ENCODE measurements at regions not wholly inside any gene's neighbourhood (a gene's known extent, or its start where the extent isn't known, plus 50 kb on each side); places are given as distances from the start of the nearest gene placed in this dataset.

GRCh38 chr3:117587416-117587815 lies 877.8 kb downstream of the TUSC7 start:
- TF ChIP-seq EP300 (IDR thresholded peaks at IDR 0.05) (no peak), CTCF (IDR thresholded peaks at IDR 0.05) (no peak), POLR2AphosphoS5 (IDR thresholded peaks at IDR 0.05) (no peak), POLR2A (IDR thresholded peaks at IDR 0.05) (no peak)
- intact Hi-C loops (cut with DNase I; ENCODE audit: low total_unique reads): no loop called here
- H3K27me3 ChIP-seq: no peaks in the 10 kb centered on the region
- H3K36me3 ChIP-seq: no peaks in the 10 kb centered on the region
- 75 to 96% (median 88%) methylated on average over 2 of the region's 2 CpGs for WGBS, 5 donors
- no peaks in the 10 kb centered on the region for H3K4me1 ChIP-seq
- H3K4me3 ChIP-seq: no peak overlapping the region
- no peak for DNase-seq
- no peaks in the 10 kb centered on the region for H3K9me3 ChIP-seq
- H3K27ac ChIP-seq: no peak overlapping the region

DNA sequence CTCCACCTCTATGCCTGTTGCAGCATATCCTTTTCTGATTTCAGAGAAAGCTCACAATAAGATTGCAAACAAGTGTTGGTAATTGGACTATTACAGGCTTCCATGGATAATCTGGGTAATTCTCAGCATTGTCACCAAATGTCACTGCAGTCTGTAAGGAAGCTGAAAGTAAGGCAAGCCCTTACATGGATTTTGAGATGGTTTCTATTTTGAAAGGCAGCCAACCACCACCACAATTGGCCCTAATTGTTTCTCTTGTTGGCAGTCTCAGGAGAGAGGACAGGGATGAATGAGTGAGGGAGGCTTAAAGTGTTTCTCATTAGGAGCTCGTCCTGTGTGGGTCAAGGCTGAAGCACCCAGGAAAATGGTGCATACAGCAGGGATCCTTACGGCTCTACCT lies 879.9 kb downstream of the TUSC7 start:
- Histone ChIP-seq H3K9me3 (no peaks in the 10 kb centered on the region), H3K36me3 (no peaks in the 10 kb centered on the region), H3K27me3 (no peaks in the 10 kb centered on the region), H3K4me3 (no peak overlapping the region), H3K27ac (no peak overlapping the region), H3K4me1 (no peaks in the 10 kb centered on the region)
- 69 to 88% (median 83%) methylated on average over 2 of the region's 2 CpGs for WGBS, 5 donors
- peak in 1 of 2 donors; percentile 30 for DNase-seq
- intact Hi-C loops (cut with DNase I; ENCODE audit: low total_unique reads): no loop called here
- TF ChIP-seq POLR2AphosphoS5 (IDR thresholded peaks at IDR 0.05): no peak
- no peak for TF ChIP-seq EP300 (IDR thresholded peaks at IDR 0.05)
- TF ChIP-seq POLR2A (IDR thresholded peaks at IDR 0.05): no peak
- TF ChIP-seq CTCF (IDR thresholded peaks at IDR 0.05): no peak

DNA sequence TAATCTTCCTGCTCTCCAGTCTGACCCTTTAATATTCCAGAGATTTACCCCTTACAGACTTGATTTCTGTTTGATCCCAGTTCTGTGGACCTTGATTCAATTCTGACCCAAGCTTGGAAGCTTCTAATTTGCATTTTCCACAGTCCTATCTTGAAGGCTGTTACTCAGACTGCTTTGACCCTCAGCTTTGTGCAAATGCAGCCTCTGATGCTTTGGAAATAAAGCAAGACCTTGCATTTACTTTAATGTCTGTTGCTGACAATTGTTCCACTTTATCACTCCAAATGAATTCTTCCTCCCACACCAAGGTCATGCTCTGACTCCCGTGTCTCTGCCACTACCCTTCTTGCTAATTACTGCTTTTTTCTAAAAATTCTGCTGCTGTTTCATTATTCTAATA lies 886.0 kb downstream of the TUSC7 start:
- no peak for TF ChIP-seq CTCF (IDR thresholded peaks at IDR 0.05)
- no peak for TF ChIP-seq POLR2A (IDR thresholded peaks at IDR 0.05)
- TF ChIP-seq POLR2AphosphoS5 (IDR thresholded peaks at IDR 0.05): no peak
- TF ChIP-seq EP300 (IDR thresholded peaks at IDR 0.05): no peak
- H3K4me3 ChIP-seq: no peak overlapping the region
- H3K4me1 ChIP-seq: no peaks in the 10 kb centered on the region
- intact Hi-C loops (cut with DNase I; ENCODE audit: low total_unique reads): no loop called here
- H3K9me3 ChIP-seq: no peaks in the 10 kb centered on the region
- H3K36me3 ChIP-seq: no peaks in the 10 kb centered on the region
- WGBS, 5 donors: 50 to 64% (median 58%) methylated on average over 1 of the region's 1 CpG
- no peaks in the 10 kb centered on the region for H3K27me3 ChIP-seq
- no peak for DNase-seq
- H3K27ac ChIP-seq: no peak overlapping the region

- Histone ChIP-seq H3K4me1 (no peaks in the 10 kb centered on the region), H3K4me3 (no peak overlapping the region), H3K27me3 (no peaks in the 10 kb centered on the region), H3K27ac (no peak overlapping the region), H3K36me3 (no peaks in the 10 kb centered on the region), H3K9me3 (no peaks in the 10 kb centered on the region)
- DNase-seq: no peak
- TF ChIP-seq POLR2AphosphoS5 (IDR thresholded peaks at IDR 0.05) (no peak), POLR2A (IDR thresholded peaks at IDR 0.05) (no peak), CTCF (IDR thresholded peaks at IDR 0.05) (no peak)
- intact Hi-C loops (cut with DNase I; ENCODE audit: low total_unique reads): no loop called here
- WGBS, 5 donors: 50 to 83% (median 71%) methylated on average over 1 of the region's 1 CpG
Measured at GRCh38 chr3:117596503-117596902, 886.9 kb downstream of the TUSC7 start.
